ENCODE measurements at regions not wholly inside any gene's neighbourhood (a gene's known extent, or its start where the extent isn't known, plus 50 kb on each side); places are given as distances from the start of the nearest gene placed in this dataset.

- no peak for DNase-seq
These were observed 218.6 kb downstream of the ESM1 start for GRCh38 chr5:54766748-54767147.

- DNase-seq, result no peak
These were observed 220.0 kb downstream of the ESM1 start for GRCh38 chr5:54765165-54766028.

- no peak for DNase-seq
These were observed 221.0 kb downstream of the ESM1 start for GRCh38 chr5:54764102-54765090.

GRCh38 chr5:54761213-54761701, 224.1 kb downstream of the ESM1 start:
- no peak for DNase-seq

GRCh38 chr5:54760182-54760935, 225.0 kb downstream of the ESM1 start:
- no peak for DNase-seq

GRCh38 chr5:54758038-54758437, 227.4 kb downstream of the ESM1 start:
- DNase-seq, result no peak

GRCh38 chr5:54757541-54757940, 227.9 kb downstream of the ESM1 start:
- DNase-seq, result peak; percentile 21

- DNase-seq, result no peak
These were observed 228.5 kb downstream of the ESM1 start for GRCh38 chr5:54756796-54757402.

- DNase-seq, result no peak
These were observed 229.1 kb downstream of the ESM1 start for GRCh38 chr5:54756301-54756700.

- DNase-seq, result no peak
These were observed 230.5 kb downstream of the ESM1 start for GRCh38 chr5:54754878-54755277.

GRCh38 chr5:54754420-54754819, 231.0 kb downstream of the ESM1 start:
- no peak for DNase-seq

- no peak for DNase-seq
These were observed 231.6 kb downstream of the ESM1 start for GRCh38 chr5:54753753-54754152.

GRCh38 chr5:54753034-54753433, 232.4 kb downstream of the ESM1 start:
- no peak for DNase-seq

- no peak for DNase-seq
These were observed 231.0 kb downstream of the SNX18 start for GRCh38 chr5:54748527-54748926.

- no peak for DNase-seq
These were observed 229.3 kb downstream of the SNX18 start for GRCh38 chr5:54746777-54747398.

GRCh38 chr5:54746346-54746745, 228.8 kb downstream of the SNX18 start:
- DNase-seq, result no peak

GRCh38 chr5:54745599-54745998, 228.0 kb downstream of the SNX18 start:
- no peak for DNase-seq

- peak; percentile 39 for DNase-seq
These were observed 226.6 kb downstream of the SNX18 start for GRCh38 chr5:54743997-54744788.

GRCh38 chr5:54743581-54743980, 226.0 kb downstream of the SNX18 start:
- DNase-seq, result no peak

GRCh38 chr5:54742417-54742891, 224.9 kb downstream of the SNX18 start:
- no peak for DNase-seq

- no peak for DNase-seq
These were observed 224.2 kb downstream of the SNX18 start for GRCh38 chr5:54741711-54742110.

Measured in midbrain (tissue), 1 donor.